Esophagus muscularis mucosa (tissue), 4 donors: ENCODE measurements at regions not wholly inside any gene's neighbourhood (a gene's known extent, or its start where the extent isn't known, plus 50 kb on each side); places are given as distances from the start of the nearest gene placed in this dataset.

Experiments used
- DNase-seq: peaks from one replicate; pipeline ENCODE4 v3.0.0-alpha.2; 2017; ENCODE audit errors: extremely low spot score
- H3K27ac ChIP-seq, 4 donors: fragments of 200-600 bp; sonication (generic); replicated peaks in 1 of 4; 1 replicate in 3 of 4; 2 replicates in 1 of 4; pipeline ENCODE4 v1.5.1; 2016 to 2019; ENCODE audit warnings: mild to moderate bottlenecking in 1 of 4
- H3K27me3 ChIP-seq, 4 donors: fragments of 200-600 bp; sonication (generic); one replicate each; pipeline versions ENCODE4 v1.5.1 to v1.6.0; 2016 to 2019
- H3K36me3 ChIP-seq, 4 donors: fragments of 200-600 bp; sonication (generic); one replicate each; pipeline ENCODE4 v1.5.1; 2016 to 2019
- H3K4me1 ChIP-seq, 4 donors: fragments of 200-600 bp; sonication (generic); one replicate each; pipeline ENCODE4 v1.5.1; 2016 to 2019
- H3K4me3 ChIP-seq, 4 donors: fragments of 200-600 bp; sonication (generic); 1 replicate in 2 of 4; 2 replicates in 2 of 4; pipeline ENCODE4 v1.5.1; 2016 to 2019; ENCODE audit warnings: mild to moderate bottlenecking in 4 of 4, moderate library complexity in 1 of 4
- H3K9me3 ChIP-seq, 4 donors: fragments of 200-600 bp; sonication (generic); 1 replicate in 3 of 4; 2 replicates in 1 of 4; pipeline ENCODE4 v1.5.1; 2016 to 2019
- EP300 ChIP-seq: sonication (generic); formaldehyde crosslinking; IDR thresholded peaks from one replicate; pipeline ENCODE4 v1.6.1; 2017; ENCODE audit warnings: antibody characterized with exemption
- POLR2A ChIP-seq: fragments of 450-650 bp; IDR thresholded peaks from one replicate; pipeline ENCODE4 v1.6.1; 2017; ENCODE audit warnings: antibody characterized with exemption, moderate library complexity, mild to moderate bottlenecking, low read depth
- POLR2AphosphoS5 ChIP-seq, 2 donors: sonication (generic); formaldehyde crosslinking; IDR thresholded peaks; one replicate each; pipeline ENCODE4 v1.6.1; 2017; ENCODE audit warnings: antibody characterized with exemption in 2 of 2
- WGBS: methylation state at CpG from one replicate; pipeline ENCODE4 v1.1.5; 2018; 5-methylcytosine and 5-hydroxymethylcytosine counted together
- intact Hi-C: fragments of 100-400 bp; cut with DNase I; formaldehyde crosslinking; loops from one replicate; pipeline ENCODE4 v1.15.1; 2023
- TF ChIP-seq, protein P1 (sequence below), 3 experiments: fragments of 200-600 bp in 2 of 3; fragments of 450-650 bp in 1 of 3; sonication (generic) in 2 of 3; IDR thresholded peaks; one replicate each; pipeline ENCODE4 v1.5.1; 2017 to 2019; ENCODE audit warnings: antibody characterized with exemption in 3 of 3, mild to moderate bottlenecking in 2 of 3, moderate library complexity in 1 of 3

- DNase-seq: no peak
- 86% methylated on average over 1 of the region's 1 CpG for WGBS
- intact Hi-C loops: no loop called here
- no peak for TF ChIP-seq EP300
- no peak for TF ChIP-seq POLR2AphosphoS5 (IDR thresholded peaks at IDR 0.05)
- TF ChIP-seq, protein P1, sequence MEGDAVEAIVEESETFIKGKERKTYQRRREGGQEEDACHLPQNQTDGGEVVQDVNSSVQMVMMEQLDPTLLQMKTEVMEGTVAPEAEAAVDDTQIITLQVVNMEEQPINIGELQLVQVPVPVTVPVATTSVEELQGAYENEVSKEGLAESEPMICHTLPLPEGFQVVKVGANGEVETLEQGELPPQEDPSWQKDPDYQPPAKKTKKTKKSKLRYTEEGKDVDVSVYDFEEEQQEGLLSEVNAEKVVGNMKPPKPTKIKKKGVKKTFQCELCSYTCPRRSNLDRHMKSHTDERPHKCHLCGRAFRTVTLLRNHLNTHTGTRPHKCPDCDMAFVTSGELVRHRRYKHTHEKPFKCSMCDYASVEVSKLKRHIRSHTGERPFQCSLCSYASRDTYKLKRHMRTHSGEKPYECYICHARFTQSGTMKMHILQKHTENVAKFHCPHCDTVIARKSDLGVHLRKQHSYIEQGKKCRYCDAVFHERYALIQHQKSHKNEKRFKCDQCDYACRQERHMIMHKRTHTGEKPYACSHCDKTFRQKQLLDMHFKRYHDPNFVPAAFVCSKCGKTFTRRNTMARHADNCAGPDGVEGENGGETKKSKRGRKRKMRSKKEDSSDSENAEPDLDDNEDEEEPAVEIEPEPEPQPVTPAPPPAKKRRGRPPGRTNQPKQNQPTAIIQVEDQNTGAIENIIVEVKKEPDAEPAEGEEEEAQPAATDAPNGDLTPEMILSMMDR (IDR thresholded peaks at IDR 0.05): no peak
- TF ChIP-seq POLR2A: no peak
- H3K27ac ChIP-seq: no peak overlapping the region
- no peaks in the 10 kb centered on the region for H3K4me1 ChIP-seq
- H3K27me3 ChIP-seq: no peaks in the 10 kb centered on the region
- no peaks in the 10 kb centered on the region for H3K36me3 ChIP-seq
- no peaks in the 10 kb centered on the region for H3K9me3 ChIP-seq
- H3K4me3 ChIP-seq: no peak overlapping the region
Measured at GRCh38 chr3:162328649-162329048, 832.0 kb downstream of the OTOL1 start.

DNA sequence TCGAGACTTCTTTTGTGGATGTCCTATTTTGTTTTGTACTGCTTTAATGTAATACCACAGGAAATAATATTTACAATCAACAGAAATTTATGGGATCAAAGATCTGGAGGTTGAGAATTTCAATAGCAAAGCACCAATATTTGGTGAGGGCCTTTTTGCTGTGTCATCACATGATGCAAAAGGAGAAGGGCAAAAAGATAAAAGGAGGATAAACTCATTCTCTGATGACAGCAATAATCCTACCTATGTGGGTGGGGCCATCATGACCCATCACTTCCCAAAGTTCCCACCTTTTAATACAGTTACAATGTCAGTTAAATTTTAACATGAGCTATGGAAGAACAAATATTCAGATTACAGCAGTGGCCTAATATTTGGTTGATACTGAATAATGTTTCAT lies 832.9 kb downstream of the OTOL1 start:
- no peaks in the 10 kb centered on the region for H3K4me1 ChIP-seq
- H3K9me3 ChIP-seq: no peaks in the 10 kb centered on the region
- 97% methylated on average over 1 of the region's 1 CpG for WGBS
- TF ChIP-seq, protein P1 (IDR thresholded peaks at IDR 0.05): no peak
- TF ChIP-seq POLR2A (no peak), EP300 (no peak), POLR2AphosphoS5 (IDR thresholded peaks at IDR 0.05) (no peak)
- H3K27ac ChIP-seq: no peak overlapping the region
- H3K36me3 ChIP-seq: no peaks in the 10 kb centered on the region
- H3K4me3 ChIP-seq: no peak overlapping the region
- no peak for DNase-seq
- no peaks in the 10 kb centered on the region for H3K27me3 ChIP-seq
- intact Hi-C loops: no loop called here

- Histone ChIP-seq H3K27me3 (no peaks in the 10 kb centered on the region), H3K36me3 (no peaks in the 10 kb centered on the region), H3K4me1 (no peaks in the 10 kb centered on the region), H3K9me3 (no peaks in the 10 kb centered on the region), H3K4me3 (no peak overlapping the region), H3K27ac (no peak overlapping the region)
- TF ChIP-seq POLR2A (no peak), EP300 (no peak), POLR2AphosphoS5 (IDR thresholded peaks at IDR 0.05) (no peak)
- TF ChIP-seq, protein P1 (IDR thresholded peaks at IDR 0.05): no peak
- intact Hi-C loops: no loop called here
- 85% methylated on average over 3 of the region's 3 CpGs for WGBS
- DNase-seq: no peak
Measured at GRCh38 chr3:162332344-162332743, 835.7 kb downstream of the OTOL1 start.

- TF ChIP-seq POLR2AphosphoS5 (IDR thresholded peaks at IDR 0.05) (no peak), POLR2A (no peak), EP300 (no peak)
- TF ChIP-seq, protein P1 (IDR thresholded peaks at IDR 0.05): no peak
- 88% methylated on average over 2 of the region's 3 CpGs for WGBS
- Histone ChIP-seq H3K4me3 (no peak overlapping the region), H3K4me1 (no peaks in the 10 kb centered on the region), H3K27me3 (no peaks in the 10 kb centered on the region), H3K9me3 (no peaks in the 10 kb centered on the region), H3K36me3 (no peaks in the 10 kb centered on the region), H3K27ac (no peak overlapping the region)
- DNase-seq: no peak
- intact Hi-C loops: no loop called here
Measured at GRCh38 chr3:162334537-162334936, 837.9 kb downstream of the OTOL1 start.

DNA sequence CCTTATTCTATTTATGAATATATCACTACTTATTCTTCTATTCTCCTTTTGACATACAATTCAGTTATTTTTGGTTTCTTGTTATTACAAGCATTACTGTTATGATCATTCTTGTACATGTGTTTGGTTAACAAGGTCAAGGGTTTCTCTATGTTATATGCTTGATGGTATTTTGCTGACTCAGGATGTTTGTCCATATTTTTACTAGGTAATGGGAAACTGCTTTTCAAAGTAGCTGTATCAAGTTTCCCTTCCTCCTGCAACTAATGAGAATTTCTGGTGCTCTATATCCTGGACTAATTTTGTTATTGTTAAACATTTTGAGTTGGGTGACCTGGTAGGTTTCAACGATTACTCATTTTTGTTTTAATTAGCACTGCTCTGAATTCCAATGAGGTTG lies 841.0 kb downstream of the OTOL1 start:
- no peaks in the 10 kb centered on the region for H3K4me1 ChIP-seq
- intact Hi-C loops: no loop called here
- no peaks in the 10 kb centered on the region for H3K27me3 ChIP-seq
- no peaks in the 10 kb centered on the region for H3K36me3 ChIP-seq
- no peak for DNase-seq
- WGBS: 79% methylated on average over 1 of the region's 1 CpG
- no peaks in the 10 kb centered on the region for H3K9me3 ChIP-seq
- TF ChIP-seq EP300 (no peak), POLR2A (no peak), POLR2AphosphoS5 (IDR thresholded peaks at IDR 0.05) (no peak)
- TF ChIP-seq, protein P1 (IDR thresholded peaks at IDR 0.05): no peak
- H3K27ac ChIP-seq: no peak overlapping the region
- H3K4me3 ChIP-seq: no peak overlapping the region
